Activated CD8-positive, alpha-beta memory T cell treated with anti-CD3 and anti-CD28 coated beads, Interleukin-2, amount 50 U/mL, for 24 hours (primary cell): ENCODE measurements at regions not wholly inside any gene's neighbourhood (a gene's known extent, or its start where the extent isn't known, plus 50 kb on each side); places are given as distances from the start of the nearest gene placed in this dataset.

Source experiments
- DNase-seq: peaks from one replicate; pipeline ENCODE4 v3.0.0-alpha.2; 2020; ENCODE audit errors: extremely low read depth

GRCh38 chr4:13047591-13047990, 436.5 kb downstream of the RAB28 start:
- DNase-seq, result no peak

- no peak for DNase-seq
These were observed 447.3 kb downstream of the RAB28 start for GRCh38 chr4:13036841-13037240.

GRCh38 chr4:13032936-13033335, 451.2 kb downstream of the RAB28 start:
- no peak for DNase-seq

GRCh38 chr4:13024147-13025105, 459.7 kb downstream of the RAB28 start:
- no peak for DNase-seq

GRCh38 chr4:13007802-13008470, 476.2 kb downstream of the RAB28 start:
- DNase-seq, result no peak

- DNase-seq, result no peak
These were observed 490.2 kb downstream of the RAB28 start for GRCh38 chr4:12993923-12994322.

GRCh38 chr4:12987284-12987683, 496.9 kb downstream of the RAB28 start:
- DNase-seq, result no peak

- DNase-seq, result no peak
These were observed 504.3 kb downstream of the RAB28 start for GRCh38 chr4:12979797-12980196.

- DNase-seq, result no peak
These were observed 505.8 kb downstream of the RAB28 start for GRCh38 chr4:12978310-12978709.

- no peak for DNase-seq
These were observed 508.6 kb downstream of the RAB28 start for GRCh38 chr4:12975511-12975910.

GRCh38 chr4:12973522-12973921, 510.6 kb downstream of the RAB28 start:
- DNase-seq, result no peak

- DNase-seq, result no peak
These were observed 515.8 kb downstream of the RAB28 start for GRCh38 chr4:12968345-12968744.

- no peak for DNase-seq
These were observed 517.4 kb downstream of the RAB28 start for GRCh38 chr4:12966726-12967125.

- no peak for DNase-seq
These were observed 518.8 kb downstream of the RAB28 start for GRCh38 chr4:12965334-12965733.

- no peak for DNase-seq
These were observed 520.2 kb downstream of the RAB28 start for GRCh38 chr4:12963912-12964311.

- no peak for DNase-seq
These were observed 520.8 kb downstream of the RAB28 start for GRCh38 chr4:12963291-12963690.

GRCh38 chr4:12961713-12962112, 522.4 kb downstream of the RAB28 start:
- no peak for DNase-seq

- no peak for DNase-seq
These were observed 525.7 kb downstream of the RAB28 start for GRCh38 chr4:12958436-12958835.

GRCh38 chr4:12957108-12957507, 527.0 kb downstream of the RAB28 start:
- no peak for DNase-seq

- no peak for DNase-seq
These were observed 528.1 kb downstream of the RAB28 start for GRCh38 chr4:12956026-12956425.

GRCh38 chr4:12949719-12950490, 534.2 kb downstream of the RAB28 start:
- no peak for DNase-seq

- no peak for DNase-seq
These were observed 541.1 kb downstream of the RAB28 start for GRCh38 chr4:12943069-12943468.
